ENCODE measurements at regions not wholly inside any gene's neighbourhood (a gene's known extent, or its start where the extent isn't known, plus 50 kb on each side); places are given as distances from the start of the nearest gene placed in this dataset.
"Not testable (repeated sequence)": the region's sequence is repeated elsewhere in the genome, so short reads cannot be mapped to it uniquely, and the experiment has no call there.

- DNase-seq: no peak
Observed at GRCh38 chr5:135279328-135279727, 119.7 kb downstream of the MACROH2A1 start.

GRCh38 chr5:135276151-135276550 lies 122.9 kb downstream of the MACROH2A1 start:
- DNase-seq: no peak

GRCh38 chr5:135273212-135273611 lies 125.8 kb downstream of the MACROH2A1 start:
- DNase-seq: no peak

- no peak for DNase-seq
Observed at GRCh38 chr5:135272311-135272805, 126.7 kb downstream of the MACROH2A1 start.

GRCh38 chr5:135271533-135272310 lies 127.3 kb downstream of the MACROH2A1 start:
- peak; percentile 68 for DNase-seq

GRCh38 chr5:135269931-135270421 lies 129.1 kb downstream of the MACROH2A1 start:
- peak; percentile 87 for DNase-seq

GRCh38 chr5:135269199-135269598 lies 129.8 kb downstream of the MACROH2A1 start:
- peak; percentile 66 for DNase-seq

- DNase-seq: peak; percentile 46
Observed at GRCh38 chr5:135266975-135267374, 132.1 kb downstream of the MACROH2A1 start.

GRCh38 chr5:135266303-135266635 lies 132.8 kb downstream of the MACROH2A1 start:
- DNase-seq: no peak

GRCh38 chr5:135265497-135266302 lies 133.3 kb downstream of the MACROH2A1 start:
- no peak for DNase-seq

- DNase-seq: no peak
Observed at GRCh38 chr5:135264451-135265440, 134.3 kb downstream of the MACROH2A1 start.

GRCh38 chr5:135263022-135263668 lies 135.9 kb downstream of the MACROH2A1 start:
- no peak for DNase-seq

GRCh38 chr5:135262364-135262763 lies 136.7 kb downstream of the MACROH2A1 start:
- DNase-seq: no peak

GRCh38 chr5:135260108-135260507 lies 138.9 kb downstream of the MACROH2A1 start:
- DNase-seq: not testable (repeated sequence)

GRCh38 chr5:135255461-135256178 lies 143.4 kb downstream of the MACROH2A1 start:
- DNase-seq: no peak

GRCh38 chr5:135254183-135254582 lies 144.8 kb downstream of the MACROH2A1 start:
- no peak for DNase-seq

GRCh38 chr5:135253601-135254178 lies 145.3 kb downstream of the MACROH2A1 start:
- DNase-seq: peak; percentile 74

- DNase-seq: no peak
Observed at GRCh38 chr5:135251093-135251492, 147.9 kb downstream of the MACROH2A1 start.

- no peak for DNase-seq
Observed at GRCh38 chr5:135250671-135251070, 148.4 kb downstream of the MACROH2A1 start.

- no peak for DNase-seq
Observed at GRCh38 chr5:135249658-135250057, 149.4 kb downstream of the MACROH2A1 start.

- DNase-seq: no peak
Observed at GRCh38 chr5:135248801-135249231, 150.2 kb downstream of the MACROH2A1 start.
